K562 (cell line): ENCODE measurements at regions not wholly inside any gene's neighbourhood (a gene's known extent, or its start where the extent isn't known, plus 50 kb on each side); places are given as distances from the start of the nearest gene placed in this dataset.

Source experiments
- ATAC-seq: fragments of 200-7000 bp; cut with Tn5 transposase; 3 replicates; pipeline ENCODE4 v1.9.1; 2020; ENCODE audit warnings: moderate library complexity
- BruUV-seq: library from RNA; stranded (reverse); fragments of 400-500 nt; replicated peaks from 2 replicates; lab custom pipeline; 2021; lab: Mats Ljungman, UMichigan
- CTCF ChIA-PET: fragments of 300-600 bp; formaldehyde crosslinking; extraction: SDS; loops from one replicate; lab custom pipeline; 2021; ENCODE audit warnings: low intra/inter-chr PET ratio; lab: Yijun Ruan, JAX
- POLR2A ChIA-PET: fragments of 300-600, 350-650 bp; sonication (Branson Sonifier 250); formaldehyde crosslinking; extraction: SDS; loops from one replicate; lab custom pipeline; 2021; ENCODE audit warnings: antibody characterized with exemption, inconsistent platforms; lab: Yijun Ruan, JAX
- DNase-seq, 4 experiments: peaks; one replicate each; pipeline versions ENCODE4 v3.0.0 to v3.0.0-alpha.2; 2011 to 2018; ENCODE audit warnings: low spot score in 3 of 4, mixed read lengths in 3 of 4; ENCODE audit errors: extremely low read depth in 1 of 4
- FAIRE-seq: peaks from 2 replicates; lab custom pipeline; 2011; peaks lifted over from hg19 to GRCh38; lab: Jason Lieb, UNC
- H2AFZ ChIP-seq: 2 replicates; pipeline ENCODE4 v1.6.0; 2011; ENCODE audit warnings: low read depth, low read length, control low read depth, inconsistent platforms
- H3K27ac ChIP-seq: fragments of 200-600 bp; 3 replicates; pipeline ENCODE4 v1.8.0; 2011; ENCODE audit warnings: low read depth, mild to moderate bottlenecking, control low read depth, inconsistent platforms, low read length, moderate library complexity, mixed read lengths; ENCODE audit errors: extremely low read depth
- H3K27me3 ChIP-seq, 2 experiments: fragments of 300-600 bp in 1 of 2; 2 replicates in 1 of 2; 3 replicates in 1 of 2; pipeline versions ENCODE4 v1.6.0 to v1.8.0; 2011; ENCODE audit warnings: inconsistent platforms in 2 of 2, low read length in 2 of 2, mild to moderate bottlenecking in 1 of 2, mixed read lengths in 1 of 2, moderate library complexity in 1 of 2; ENCODE audit not compliant: control insufficient read depth in 2 of 2, insufficient read depth in 2 of 2
- H3K36me3 ChIP-seq: fragments of 300-600 bp; 3 replicates; pipeline ENCODE4 v1.8.0; 2011; ENCODE audit warnings: mild to moderate bottlenecking, low read length, inconsistent platforms; ENCODE audit not compliant: control insufficient read depth, insufficient read depth
- H3K4me1 ChIP-seq, 2 experiments: fragments of 200-600 bp in 1 of 2; replicated peaks in 1 of 2; 2 replicates in 1 of 2; 3 replicates in 1 of 2; pipeline versions ENCODE4 v1.5.1 to v1.8.0; 2011; ENCODE audit warnings: inconsistent platforms in 2 of 2, low read length in 2 of 2, mild to moderate bottlenecking in 1 of 2, mixed read lengths in 1 of 2, moderate library complexity in 1 of 2; ENCODE audit not compliant: control insufficient read depth in 2 of 2, insufficient read depth in 2 of 2
- H3K4me2 ChIP-seq: 2 replicates; pipeline ENCODE4 v1.6.1; 2011; ENCODE audit warnings: low read length, control low read depth, inconsistent platforms, mixed read lengths; ENCODE audit not compliant: insufficient read depth
- H3K4me3 ChIP-seq: fragments of 200-600 bp; sonication (generic), shearing (Covaris generic); 2 replicates; pipeline ENCODE4 v1.5.1; 2016; ENCODE audit warnings: control low read depth, inconsistent platforms
- H3K79me2 ChIP-seq: fragments of 200-600 bp; 3 replicates; pipeline ENCODE4 v1.8.0; 2011; ENCODE audit warnings: low read length, inconsistent platforms; ENCODE audit not compliant: control insufficient read depth, insufficient read depth
- H3K9ac ChIP-seq, 2 experiments: 2 replicates each; pipeline versions ENCODE4 v1.6.0 to v1.6.1; 2011; ENCODE audit warnings: low read depth in 2 of 2, low read length in 2 of 2, control low read depth in 1 of 2, inconsistent platforms in 1 of 2, mild to moderate bottlenecking in 1 of 2, mixed read lengths in 1 of 2; ENCODE audit not compliant: insufficient read depth in 1 of 2
- H3K9me1 ChIP-seq: one replicate; pipeline ENCODE4 v1.6.0; 2011; ENCODE audit warnings: inconsistent platforms, mild to moderate bottlenecking, low read length, moderate library complexity; ENCODE audit not compliant: control insufficient read depth, insufficient read depth
- H3K9me3 ChIP-seq: replicated peaks from 2 replicates; pipeline ENCODE4 v1.5.1; 2011; ENCODE audit warnings: low read depth, low read length, inconsistent platforms; ENCODE audit not compliant: control insufficient read depth, insufficient read depth
- H4K20me1 ChIP-seq: replicated peaks from 2 replicates; pipeline ENCODE4 v1.6.1; 2011; ENCODE audit warnings: low read length, inconsistent platforms, mixed read lengths; ENCODE audit not compliant: control insufficient read depth, insufficient read depth
- EWSR1 ChIP-seq: fragments of 450-650 bp; IDR thresholded peaks from 2 replicates; pipeline ENCODE4 v1.6.1; 2018; ENCODE audit warnings: borderline replicate concordance, mild to moderate bottlenecking, low read depth, moderate library complexity; ENCODE audit not compliant: partially characterized antibody
- MTA3 ChIP-seq: fragments of 450-650 bp; formaldehyde crosslinking; IDR thresholded peaks from 2 replicates; pipeline ENCODE4 v1.6.1; 2017; ENCODE audit warnings: mild to moderate bottlenecking, borderline replicate concordance
- PCBP1 ChIP-seq: fragments of 200-400 bp; formaldehyde crosslinking; IDR thresholded peaks from 2 replicates; pipeline ENCODE4 v1.6.1; 2018; ENCODE audit warnings: mild to moderate bottlenecking, low read depth, low read length; ENCODE audit not compliant: poor library complexity, severe bottlenecking
- WGBS: fragments of 100-300 bp; shearing (Covaris generic); methylation state at CpG from one replicate; pipeline ENCODE4 v1.1.6; 2016; ENCODE audit warnings: low coverage, mixed read lengths; ENCODE audit not compliant: insufficient coverage; ENCODE audit errors: missing lambda C conversion rate; 5-methylcytosine and 5-hydroxymethylcytosine counted together
- in situ Hi-C: fragments of 300-500 bp; cut with MboI; formaldehyde crosslinking; loops from 4 replicates; pipeline ENCODE4 v1.15.0; 2018; ENCODE audit warnings: inconsistent platforms, mixed read lengths
- intact Hi-C: fragments of 100-400 bp; cut with micrococcal nuclease; formaldehyde crosslinking; loops from 2 replicates; pipeline ENCODE4 v1.14.2; 2022
- TF ChIP-seq, protein P1 (sequence below), 2 experiments: fragments of 450-650 bp in 1 of 2; IDR thresholded peaks; 2 replicates each; pipeline ENCODE4 v1.6.1; 2011 to 2017; ENCODE audit warnings: low read depth in 2 of 2, antibody characterized with exemption in 1 of 2, borderline replicate concordance in 1 of 2, low read length in 1 of 2, mild to moderate bottlenecking in 1 of 2, mixed read lengths in 1 of 2; ENCODE audit not compliant: control insufficient read depth in 1 of 2
- TF ChIP-seq, protein P2 (sequence below), 3 experiments: fragments of 200-800 bp in 1 of 3; fragments of 250-450 bp in 1 of 3; fragments of 450-650 bp in 1 of 3; sonication (Bioruptor Pico) in 1 of 3; sonication (Bioruptor generic) in 1 of 3; formaldehyde crosslinking in 1 of 3; IDR thresholded peaks; 2 replicates each; pipeline versions ENCODE4 v1.6.1 to v1.8.0; 2016 to 2022; ENCODE audit warnings: mild to moderate bottlenecking in 2 of 3, missing genetic modification characterization in 2 of 3, missing compliant biosample characterization in 1 of 3, moderate library complexity in 1 of 3

DNA sequence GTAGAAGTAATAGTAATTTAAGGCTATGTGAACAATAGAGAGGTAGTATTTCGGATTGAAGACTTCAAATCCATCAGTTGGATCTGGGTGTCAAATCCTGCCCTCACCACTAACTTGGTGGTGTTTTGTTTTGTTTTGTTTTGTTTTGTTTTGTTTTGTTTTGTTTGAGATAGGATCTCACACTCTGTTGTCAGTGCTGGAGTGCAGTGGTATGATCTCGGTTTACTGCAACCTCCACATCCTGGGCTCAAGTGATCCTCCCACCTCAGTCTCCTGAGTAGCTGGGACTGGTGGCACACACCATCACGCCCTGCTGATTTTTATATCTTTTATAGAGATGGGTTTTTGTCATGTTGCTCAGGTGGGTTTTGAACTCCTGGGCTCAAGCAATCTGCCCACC is 129.4 kb upstream of the ZNF217 start:
- FAIRE-seq (no peak), DNase-seq (peak in 1 of 4 experiments; percentile 1), ATAC-seq (no peak)
- peaks cover 0 to 2% of the 10 kb centered on the region in 2 experiments; a peak in 1 of 5 replicates for H3K4me1 ChIP-seq
- H3K4me2 ChIP-seq = no peak overlapping the region
- ChIA-PET POLR2A (interaction anchor here (0.9 kb wide), 1 partner anchor 9 kb away, joined by 3 read pairs; no protein-coding TSS in a partner anchor), CTCF (no interaction called here)
- H3K9me1 ChIP-seq = no peaks in the 10 kb centered on the region
- no peaks in the 10 kb centered on the region for H4K20me1 ChIP-seq
- in situ Hi-C loops (no loop called here), intact Hi-C loops (no loop called here)
- no peak overlapping the region for H3K9ac ChIP-seq
- H3K9me3 ChIP-seq = no peaks in the 10 kb centered on the region
- 46% methylated on average over 3 of the region's 3 CpGs for WGBS
- no peaks in the 10 kb centered on the region for H3K27me3 ChIP-seq
- TF ChIP-seq EWSR1 = peak; percentile 96
- TF ChIP-seq, protein P1, sequence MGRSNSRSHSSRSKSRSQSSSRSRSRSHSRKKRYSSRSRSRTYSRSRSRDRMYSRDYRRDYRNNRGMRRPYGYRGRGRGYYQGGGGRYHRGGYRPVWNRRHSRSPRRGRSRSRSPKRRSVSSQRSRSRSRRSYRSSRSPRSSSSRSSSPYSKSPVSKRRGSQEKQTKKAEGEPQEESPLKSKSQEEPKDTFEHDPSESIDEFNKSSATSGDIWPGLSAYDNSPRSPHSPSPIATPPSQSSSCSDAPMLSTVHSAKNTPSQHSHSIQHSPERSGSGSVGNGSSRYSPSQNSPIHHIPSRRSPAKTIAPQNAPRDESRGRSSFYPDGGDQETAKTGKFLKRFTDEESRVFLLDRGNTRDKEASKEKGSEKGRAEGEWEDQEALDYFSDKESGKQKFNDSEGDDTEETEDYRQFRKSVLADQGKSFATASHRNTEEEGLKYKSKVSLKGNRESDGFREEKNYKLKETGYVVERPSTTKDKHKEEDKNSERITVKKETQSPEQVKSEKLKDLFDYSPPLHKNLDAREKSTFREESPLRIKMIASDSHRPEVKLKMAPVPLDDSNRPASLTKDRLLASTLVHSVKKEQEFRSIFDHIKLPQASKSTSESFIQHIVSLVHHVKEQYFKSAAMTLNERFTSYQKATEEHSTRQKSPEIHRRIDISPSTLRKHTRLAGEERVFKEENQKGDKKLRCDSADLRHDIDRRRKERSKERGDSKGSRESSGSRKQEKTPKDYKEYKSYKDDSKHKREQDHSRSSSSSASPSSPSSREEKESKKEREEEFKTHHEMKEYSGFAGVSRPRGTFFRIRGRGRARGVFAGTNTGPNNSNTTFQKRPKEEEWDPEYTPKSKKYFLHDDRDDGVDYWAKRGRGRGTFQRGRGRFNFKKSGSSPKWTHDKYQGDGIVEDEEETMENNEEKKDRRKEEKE (IDR thresholded peaks at IDR 0.05; ENCODE audit: borderline replicate concordance in 1 of 2, control insufficient read depth in 1 of 2, low read depth in 2 of 2, low read length in 1 of 2) = 0 out of 4 replicates have a peak, but pooled peaks of 1 of the 2 experiments have one; percentile 56
- TF ChIP-seq PCBP1 = no peak
- TF ChIP-seq, protein P2, sequence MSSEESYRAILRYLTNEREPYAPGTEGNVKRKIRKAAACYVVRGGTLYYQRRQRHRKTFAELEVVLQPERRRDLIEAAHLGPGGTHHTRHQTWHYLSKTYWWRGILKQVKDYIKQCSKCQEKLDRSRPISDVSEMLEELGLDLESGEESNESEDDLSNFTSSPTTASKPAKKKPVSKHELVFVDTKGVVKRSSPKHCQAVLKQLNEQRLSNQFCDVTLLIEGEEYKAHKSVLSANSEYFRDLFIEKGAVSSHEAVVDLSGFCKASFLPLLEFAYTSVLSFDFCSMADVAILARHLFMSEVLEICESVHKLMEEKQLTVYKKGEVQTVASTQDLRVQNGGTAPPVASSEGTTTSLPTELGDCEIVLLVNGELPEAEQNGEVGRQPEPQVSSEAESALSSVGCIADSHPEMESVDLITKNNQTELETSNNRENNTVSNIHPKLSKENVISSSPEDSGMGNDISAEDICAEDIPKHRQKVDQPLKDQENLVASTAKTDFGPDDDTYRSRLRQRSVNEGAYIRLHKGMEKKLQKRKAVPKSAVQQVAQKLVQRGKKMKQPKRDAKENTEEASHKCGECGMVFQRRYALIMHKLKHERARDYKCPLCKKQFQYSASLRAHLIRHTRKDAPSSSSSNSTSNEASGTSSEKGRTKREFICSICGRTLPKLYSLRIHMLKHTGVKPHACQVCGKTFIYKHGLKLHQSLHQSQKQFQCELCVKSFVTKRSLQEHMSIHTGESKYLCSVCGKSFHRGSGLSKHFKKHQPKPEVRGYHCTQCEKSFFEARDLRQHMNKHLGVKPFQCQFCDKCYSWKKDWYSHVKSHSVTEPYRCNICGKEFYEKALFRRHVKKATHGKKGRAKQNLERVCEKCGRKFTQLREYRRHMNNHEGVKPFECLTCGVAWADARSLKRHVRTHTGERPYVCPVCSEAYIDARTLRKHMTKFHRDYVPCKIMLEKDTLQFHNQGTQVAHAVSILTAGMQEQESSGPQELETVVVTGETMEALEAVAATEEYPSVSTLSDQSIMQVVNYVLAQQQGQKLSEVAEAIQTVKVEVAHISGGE (CRISPR knock-in tag; IDR thresholded peaks at IDR 0.05) = peak in 1 of 3 experiments; percentile 80; a peak in 2 of 6 replicates
- no peak for TF ChIP-seq MTA3
- H3K79me2 ChIP-seq = no peaks in the 10 kb centered on the region
- no TSS peak for BruUV-seq
- H2AFZ ChIP-seq = no peak overlapping the region
- no peak overlapping the region for H3K4me3 ChIP-seq
- no peaks in the 10 kb centered on the region for H3K36me3 ChIP-seq
- H3K27ac ChIP-seq = no peak overlapping the region
